GM21825 (cell line): ENCODE measurements at regions not wholly inside any gene's neighbourhood (a gene's known extent, or its start where the extent isn't known, plus 50 kb on each side); places are given as distances from the start of the nearest gene placed in this dataset.

Experiments used
- ATAC-seq: cut with Tn5 transposase; IDR thresholded peaks from one replicate; pipeline ENCODE4 v1.9.1; 2021; ENCODE audit warnings: mild to moderate bottlenecking, moderate library complexity; ENCODE audit not compliant: unreplicated experiment

DNA sequence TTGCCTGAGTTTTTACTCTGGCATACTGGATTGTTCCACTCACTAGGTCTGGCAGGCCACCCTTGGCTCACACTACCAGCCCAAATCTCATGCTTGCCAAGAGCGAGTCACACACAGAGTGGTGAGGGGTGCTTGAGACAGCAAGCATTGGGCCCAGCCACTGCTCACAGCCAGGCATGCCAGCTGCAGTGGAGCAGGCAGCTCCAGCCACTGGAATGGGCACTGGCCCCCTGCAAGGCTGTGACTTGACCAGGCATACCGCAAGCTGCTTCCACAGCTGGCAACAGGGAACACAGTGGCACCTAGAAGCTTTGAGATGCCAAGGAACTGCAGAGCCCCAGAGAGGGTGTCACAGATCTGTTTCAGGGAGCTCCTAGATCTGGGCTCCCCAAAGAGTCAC lies 488.5 kb downstream of the LRFN5 start:
- ATAC-seq: no peak

DNA sequence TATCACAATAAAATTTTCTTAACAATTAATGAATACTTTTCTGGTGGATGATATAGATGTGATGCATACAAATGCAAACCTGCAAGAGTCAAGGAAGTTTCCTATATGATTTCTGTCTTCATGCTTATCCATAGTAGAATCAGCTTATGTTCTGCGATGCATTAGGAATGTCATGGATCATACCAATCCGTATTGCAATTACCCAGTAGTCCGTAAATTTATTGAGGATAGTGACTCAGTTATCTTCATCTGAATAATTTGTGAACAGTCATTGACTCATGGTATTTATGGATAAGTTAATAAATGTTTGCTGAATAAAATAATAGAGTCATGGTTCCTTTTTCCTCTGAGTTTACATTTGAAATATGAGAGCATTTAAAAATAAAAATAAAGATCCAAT lies 483.4 kb downstream of the LRFN5 start:
- no peak for ATAC-seq

DNA sequence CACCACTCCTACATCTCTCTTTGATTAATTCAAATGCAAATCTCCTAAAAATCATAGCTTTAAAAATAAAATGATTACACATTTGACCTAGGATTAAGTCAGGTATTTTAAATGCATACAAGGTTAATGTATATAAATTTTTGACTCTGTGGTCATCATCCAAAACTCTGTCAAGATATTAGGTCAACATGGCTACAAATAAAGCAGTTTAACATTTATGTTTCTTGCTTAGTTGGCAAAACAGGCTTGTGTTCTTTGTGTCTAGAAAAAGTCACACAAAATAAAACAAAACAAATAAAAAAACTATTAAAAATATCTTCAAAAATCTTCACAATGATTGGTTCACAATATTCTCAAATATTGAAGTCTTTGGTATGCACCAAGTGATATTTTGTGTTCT lies 473.2 kb downstream of the LRFN5 start:
- ATAC-seq: no peak

DNA sequence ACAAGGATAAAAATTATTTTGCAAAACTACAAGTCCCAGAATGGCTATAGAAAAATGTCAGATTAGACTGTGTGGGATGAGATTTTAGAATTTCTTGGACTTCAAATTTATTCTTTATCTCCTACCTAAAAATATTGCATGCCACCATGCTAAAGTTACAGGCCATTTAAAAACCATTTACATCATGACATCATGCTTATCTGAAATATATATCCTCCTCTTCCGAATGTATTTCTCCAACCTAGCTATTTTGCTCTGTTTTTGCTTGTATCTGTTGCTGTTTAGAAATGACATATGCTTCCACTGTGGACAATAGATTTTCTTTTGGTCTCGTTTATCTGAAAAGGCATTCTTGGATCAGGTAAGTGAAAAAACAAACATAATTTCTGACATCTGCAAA lies 471.7 kb downstream of the LRFN5 start:
- ATAC-seq: no peak

DNA sequence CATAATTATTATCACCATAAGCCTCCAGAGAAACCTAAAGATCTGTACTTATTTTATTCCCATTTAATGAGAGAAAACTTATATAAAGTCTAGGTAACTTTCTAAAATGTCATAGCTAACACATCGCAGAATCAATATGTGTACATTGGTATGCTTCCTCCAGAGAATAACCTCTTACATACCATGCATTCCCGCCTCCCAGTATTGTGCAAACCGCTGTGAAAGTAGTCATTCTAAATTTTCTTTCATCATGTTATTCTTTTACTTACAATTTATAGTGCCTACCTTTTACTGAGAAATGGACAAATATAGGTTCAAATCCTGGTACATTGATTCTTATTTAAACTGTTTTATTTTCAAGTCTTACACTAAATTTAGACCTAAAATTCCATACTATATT lies 463.4 kb downstream of the LRFN5 start:
- ATAC-seq: no peak

DNA sequence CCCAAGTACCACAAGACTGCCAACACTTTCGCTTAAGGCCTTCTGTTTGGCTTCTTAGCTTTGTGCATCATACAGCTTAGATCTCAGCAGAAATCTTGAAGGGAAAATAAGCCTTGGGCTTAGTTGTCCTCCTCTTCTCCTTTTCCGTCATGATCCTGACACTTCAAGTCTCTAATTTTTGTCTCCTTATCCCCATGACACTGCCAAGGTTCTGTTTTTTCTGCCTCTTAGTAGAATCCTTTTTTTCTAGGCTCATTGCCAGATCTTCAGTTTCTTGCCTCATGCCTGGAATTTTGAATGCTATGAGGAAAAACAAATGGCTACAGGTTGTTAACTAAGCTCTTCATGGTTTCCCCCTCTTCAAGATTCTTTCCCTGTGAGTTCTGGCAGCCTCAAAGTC lies 450.4 kb downstream of the LRFN5 start:
- no peak for ATAC-seq

DNA sequence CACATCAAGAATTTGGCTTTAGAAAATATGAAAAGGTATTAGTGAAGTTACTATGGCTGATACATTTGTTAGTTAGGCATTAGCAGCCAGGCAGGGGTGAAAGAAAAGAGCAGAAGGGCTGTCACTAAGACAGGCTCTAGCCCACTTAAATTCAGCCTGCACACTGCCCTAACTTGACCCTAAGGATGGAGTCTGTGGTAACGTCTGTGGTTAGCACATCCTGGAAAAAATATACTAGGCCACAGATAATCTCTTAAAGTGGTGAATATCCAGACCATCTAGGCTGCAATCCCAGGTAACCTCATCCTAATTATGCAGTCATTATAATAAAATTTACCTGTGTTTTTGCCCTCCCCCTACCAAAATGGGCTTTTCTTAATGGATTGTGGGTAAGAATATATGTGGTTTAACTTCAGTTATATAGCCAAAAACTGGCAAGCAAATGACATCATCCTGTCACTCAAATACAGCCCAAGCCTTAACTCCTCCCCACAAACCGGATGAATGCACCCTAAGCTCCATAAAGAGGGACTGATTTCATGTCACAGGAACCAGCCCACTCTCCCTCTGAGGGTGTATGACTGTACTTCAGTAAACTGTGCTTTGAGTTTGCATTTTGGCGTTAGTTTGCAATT lies 440.9 kb downstream of the LRFN5 start:
- ATAC-seq: no peak

DNA sequence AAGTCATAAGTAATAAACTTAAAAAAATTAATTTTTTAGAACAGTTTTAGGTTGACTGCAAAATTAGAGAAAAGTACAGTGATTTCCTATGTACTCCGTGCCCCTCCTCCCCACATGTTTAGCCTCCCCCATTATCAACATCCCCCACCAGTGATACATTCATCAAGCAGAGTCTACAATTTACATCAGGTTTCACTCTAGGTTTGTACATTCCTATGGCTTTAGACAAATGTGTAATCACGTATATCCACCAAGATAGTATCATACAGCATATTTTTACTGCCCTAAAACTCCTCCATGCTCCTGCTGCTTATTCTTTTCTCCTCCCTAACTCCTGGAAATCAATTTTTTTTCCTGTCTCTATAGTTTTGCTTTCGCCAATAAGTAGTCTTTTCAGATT lies 438.7 kb downstream of the LRFN5 start:
- ATAC-seq: no peak

DNA sequence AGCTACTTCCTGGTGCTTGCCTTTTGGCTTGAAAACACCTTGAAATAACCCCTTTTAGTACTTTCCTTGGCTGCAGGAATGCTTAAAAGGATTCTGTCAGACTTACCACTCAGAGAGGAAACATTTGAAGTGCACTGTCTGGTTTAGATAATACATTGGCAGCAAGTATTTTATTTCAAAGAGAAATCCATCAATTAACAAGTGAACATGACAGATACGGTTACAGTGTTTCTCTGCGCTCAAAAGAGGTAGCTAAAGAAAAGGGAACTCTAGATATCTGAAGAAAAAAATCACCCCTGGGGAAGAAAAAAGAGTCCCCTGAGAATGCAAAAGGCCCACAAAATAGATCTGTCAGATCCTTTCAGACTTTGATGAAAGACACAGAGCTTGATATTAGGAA lies 421.9 kb downstream of the LRFN5 start:
- no peak for ATAC-seq

DNA sequence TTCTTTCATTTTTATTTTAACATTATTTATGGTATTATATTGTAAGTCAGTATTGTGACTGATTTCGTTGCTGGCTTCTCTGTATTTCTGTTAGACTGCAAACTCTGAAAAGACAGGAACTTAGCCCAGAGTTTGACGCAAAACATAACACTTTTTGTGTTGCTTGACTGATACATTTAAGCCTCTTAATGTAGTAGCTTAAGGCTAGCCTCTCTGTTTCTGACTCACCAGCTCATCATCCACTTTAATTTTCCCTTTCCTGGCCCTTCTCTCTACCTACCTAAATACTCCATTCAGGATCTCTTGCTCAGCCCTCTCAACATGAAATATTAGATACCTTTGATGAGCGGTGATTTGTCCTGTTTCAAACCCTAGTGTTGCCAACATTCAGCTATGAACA lies 420.6 kb downstream of the LRFN5 start:
- no peak for ATAC-seq

DNA sequence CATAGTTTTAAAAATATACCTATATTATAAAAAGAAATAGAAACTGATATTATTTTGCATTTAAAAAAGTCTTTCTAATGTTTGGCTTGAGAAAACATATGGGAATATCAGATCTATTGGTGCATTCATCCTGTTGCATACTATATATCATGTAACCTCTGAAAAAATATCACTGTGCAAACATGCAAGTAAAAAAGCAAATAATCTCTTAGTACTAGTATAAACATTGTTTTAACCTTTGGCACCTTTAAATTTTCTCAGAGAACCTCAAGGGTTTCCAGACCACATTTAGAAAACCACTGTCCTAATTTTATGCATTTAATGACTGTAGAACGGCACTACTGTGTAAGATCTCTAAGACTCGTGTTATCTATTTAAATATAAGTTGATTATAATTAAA lies 416.8 kb downstream of the LRFN5 start:
- ATAC-seq: no peak

DNA sequence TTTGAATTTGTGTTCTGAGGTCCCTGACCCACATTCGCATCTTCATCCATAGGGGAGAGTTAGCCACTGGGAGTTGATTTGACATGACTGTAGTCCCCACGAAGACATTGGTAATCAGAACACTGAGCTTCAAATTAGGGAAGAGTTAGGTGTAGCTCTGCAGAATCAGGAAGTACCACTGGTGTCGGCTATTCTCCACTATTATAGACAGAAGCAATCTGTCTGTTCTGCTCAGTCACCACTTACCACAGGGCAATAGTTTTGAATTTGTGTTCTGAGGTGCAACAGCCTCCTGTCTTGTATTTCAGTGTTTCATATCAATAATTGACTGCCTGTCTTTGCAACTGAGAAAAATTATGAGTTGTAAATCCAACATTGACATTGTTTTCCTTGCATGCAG lies 407.6 kb downstream of the LRFN5 start:
- no peak for ATAC-seq

DNA sequence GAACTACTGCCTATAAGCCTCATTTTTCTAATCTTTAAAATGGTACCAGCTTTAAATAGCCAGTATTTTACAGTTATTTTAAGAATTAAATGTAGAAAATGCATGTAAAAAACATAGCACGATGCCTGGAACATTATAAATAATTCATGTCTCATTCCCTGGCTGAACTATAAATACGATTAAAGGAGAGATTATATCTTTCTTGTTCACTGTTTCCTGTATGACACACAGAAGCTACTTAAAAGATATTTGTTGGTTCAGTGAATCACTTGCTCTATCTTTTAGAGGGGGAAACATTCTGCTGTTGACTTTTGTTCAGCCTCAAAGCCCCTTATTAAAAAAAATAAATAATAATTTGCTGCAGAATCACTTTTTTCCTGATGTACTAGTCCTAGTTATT lies 406.9 kb downstream of the LRFN5 start:
- ATAC-seq: no peak

DNA sequence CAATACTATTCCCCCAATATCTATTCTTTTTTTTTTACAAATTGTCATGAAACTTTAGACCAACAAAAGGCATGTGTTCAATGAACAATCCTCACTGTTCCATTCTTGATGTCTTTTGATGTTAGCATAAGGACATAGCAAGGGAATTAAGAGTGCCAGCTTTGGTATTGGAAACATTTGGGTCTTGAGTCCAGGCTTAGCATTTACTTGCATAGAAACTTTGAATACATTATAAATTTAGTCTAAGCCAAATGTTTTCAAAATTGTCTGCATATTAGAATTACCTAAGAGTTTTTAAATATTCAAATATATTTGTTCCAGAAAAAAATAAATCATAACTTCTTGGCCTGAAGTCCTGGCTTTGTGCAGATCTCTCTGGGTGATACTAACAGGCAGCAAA lies 406.5 kb downstream of the LRFN5 start:
- no peak for ATAC-seq

DNA sequence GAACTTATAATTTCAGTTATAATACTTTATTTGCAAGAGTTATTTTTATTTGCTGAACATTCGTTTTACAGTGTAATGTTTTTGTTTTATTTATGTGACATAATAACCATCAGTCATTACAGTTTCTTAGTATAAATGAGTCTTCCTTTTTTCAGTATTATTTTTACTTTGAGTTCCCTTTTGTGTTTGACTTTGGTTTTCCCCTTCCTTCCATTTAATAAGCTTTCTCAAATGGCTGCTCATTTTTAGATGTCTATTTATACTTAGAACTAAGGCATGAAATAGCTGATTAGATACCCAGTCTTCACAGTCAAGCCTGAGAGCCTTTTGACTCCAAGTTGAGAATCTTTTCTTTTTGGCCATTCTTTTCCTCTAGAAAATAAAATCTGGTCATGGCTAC lies 404.5 kb downstream of the LRFN5 start:
- no peak for ATAC-seq

DNA sequence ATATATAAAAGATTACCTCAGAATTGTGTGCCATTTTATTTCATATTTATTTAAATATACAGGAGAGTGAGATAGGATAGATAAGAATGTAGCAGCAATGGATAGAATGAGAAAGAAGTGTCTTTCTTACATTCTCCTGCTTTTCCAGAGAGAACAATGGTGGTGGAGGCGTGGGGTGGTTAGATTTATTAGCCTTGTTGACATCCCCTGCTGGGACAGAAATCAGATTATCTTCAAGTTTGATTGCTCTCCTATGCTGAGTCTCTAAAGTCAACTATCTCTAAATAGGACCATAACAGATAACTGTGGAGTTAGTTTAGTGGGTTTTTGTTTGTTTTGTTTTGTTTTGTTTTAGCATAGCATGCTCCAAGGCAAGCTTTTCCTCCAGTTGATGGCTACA lies 397.6 kb downstream of the LRFN5 start:
- ATAC-seq: no peak

DNA sequence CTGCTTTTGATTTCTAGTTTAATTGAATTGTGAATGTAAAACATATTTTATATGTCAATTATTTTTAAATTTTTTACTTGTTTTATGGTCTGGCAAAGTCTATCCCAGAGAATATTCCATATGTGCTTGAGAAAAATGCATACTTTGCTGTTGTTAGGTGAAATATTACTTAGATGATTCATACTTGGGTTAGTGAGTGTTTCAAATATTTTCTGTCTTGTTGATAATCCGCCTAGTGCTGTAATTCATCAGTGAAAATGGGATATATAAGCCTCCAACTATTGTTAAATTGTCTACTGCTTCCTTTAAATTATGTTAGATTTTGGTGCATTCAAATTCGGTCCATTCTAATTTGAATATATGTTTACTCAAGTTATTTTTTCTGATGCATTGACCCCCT lies 395.5 kb downstream of the LRFN5 start:
- ATAC-seq: no peak

DNA sequence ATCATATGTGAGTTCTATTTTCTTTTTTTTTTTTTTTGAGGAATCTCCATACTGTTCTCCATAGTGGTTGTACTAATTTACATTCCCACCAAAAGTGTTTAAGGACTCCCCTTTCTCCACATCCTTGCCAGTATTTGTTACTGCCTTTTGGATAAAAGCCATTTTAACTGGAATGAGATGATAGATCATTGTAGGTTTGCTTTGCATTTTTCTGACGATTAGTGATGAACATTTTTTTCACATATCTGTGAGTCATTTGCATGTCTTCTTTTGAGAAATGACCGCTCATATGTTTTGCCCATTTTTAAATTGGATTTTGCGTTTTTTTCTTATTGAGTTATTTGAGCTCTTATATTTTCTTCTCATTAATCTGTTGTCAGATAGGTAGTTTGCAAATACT lies 394.8 kb downstream of the LRFN5 start:
- ATAC-seq: no peak

DNA sequence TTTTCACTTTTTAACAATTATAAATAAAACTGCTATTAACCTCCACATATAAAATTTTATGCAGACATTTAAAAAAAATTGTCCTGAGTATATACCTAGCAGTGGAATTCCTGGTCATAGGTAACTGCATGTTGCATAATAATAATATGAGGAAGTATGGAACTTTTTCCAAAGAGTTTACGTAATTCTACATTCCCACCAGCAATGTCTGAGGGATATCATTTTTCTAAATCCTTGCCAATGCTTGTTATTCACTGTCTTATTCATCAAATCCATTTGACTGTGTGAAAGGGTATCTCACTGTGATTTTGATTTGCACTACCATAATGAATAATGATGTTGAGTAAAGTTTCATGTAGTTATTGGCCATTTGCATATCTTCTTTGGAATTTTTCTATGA lies 393.8 kb downstream of the LRFN5 start:
- ATAC-seq: no peak

DNA sequence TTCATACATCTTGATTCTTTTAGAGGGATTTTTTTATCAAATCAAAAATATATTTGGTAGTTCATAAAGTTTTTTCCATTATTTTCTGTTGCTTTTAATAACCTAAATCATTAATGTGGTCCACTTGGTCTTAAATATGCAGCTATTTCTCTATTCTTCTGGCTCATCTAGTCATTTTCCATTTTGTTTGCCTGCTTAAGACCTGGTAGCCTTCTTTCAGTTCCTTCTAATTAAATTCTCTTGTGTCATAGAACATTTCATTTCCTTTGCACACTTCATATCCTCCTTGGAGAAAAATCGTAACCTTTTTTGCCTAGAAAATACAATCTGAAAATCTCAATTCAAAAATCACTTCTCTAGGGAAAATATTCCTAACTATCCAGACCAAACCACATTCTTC lies 387.0 kb downstream of the LRFN5 start:
- ATAC-seq: no peak

DNA sequence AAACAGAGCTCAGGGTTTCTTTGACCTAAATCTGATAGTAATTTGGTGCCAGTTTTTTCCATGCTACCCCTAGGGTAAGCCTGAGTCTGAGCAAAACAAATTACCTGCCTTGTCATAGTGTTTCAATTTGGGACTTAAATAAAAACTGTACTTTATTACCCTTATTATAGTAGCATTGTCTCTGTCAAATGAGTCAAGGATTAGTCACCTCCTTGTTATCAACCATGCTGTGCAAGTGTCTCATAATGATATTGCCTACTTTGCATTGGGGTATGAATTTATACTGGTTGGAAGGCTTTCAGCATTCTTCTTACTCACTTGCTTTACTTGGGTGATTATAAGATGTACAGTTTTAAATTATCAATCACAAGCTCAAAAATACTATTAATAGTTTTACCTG lies 380.0 kb downstream of the LRFN5 start:
- ATAC-seq: no peak

DNA sequence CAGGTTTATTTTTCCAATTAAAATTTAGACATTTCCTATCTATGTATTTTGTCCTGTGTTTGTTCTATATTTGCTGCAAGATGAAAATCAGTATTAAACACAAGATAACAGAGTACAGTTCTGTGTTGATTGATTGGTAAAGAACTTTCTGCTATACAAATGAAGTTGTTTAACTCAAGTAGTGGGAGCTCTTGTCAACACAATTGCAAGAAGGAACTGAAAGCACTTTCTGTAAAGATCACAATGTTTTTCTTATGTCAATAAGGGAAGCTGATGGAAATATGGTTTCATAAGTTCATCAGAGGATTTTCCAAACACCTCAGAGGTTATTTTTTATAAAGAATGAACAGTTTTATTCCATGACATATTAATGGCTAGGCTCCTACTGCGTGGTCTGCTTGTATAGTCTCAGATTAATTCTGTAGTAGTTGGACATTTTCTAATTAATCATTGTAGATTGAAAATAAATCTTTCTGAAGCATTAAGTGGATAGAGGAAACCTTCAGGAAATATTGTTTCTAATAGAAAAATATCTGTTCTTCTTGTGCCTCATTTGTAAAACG lies 379.5 kb downstream of the LRFN5 start:
- ATAC-seq: no peak

DNA sequence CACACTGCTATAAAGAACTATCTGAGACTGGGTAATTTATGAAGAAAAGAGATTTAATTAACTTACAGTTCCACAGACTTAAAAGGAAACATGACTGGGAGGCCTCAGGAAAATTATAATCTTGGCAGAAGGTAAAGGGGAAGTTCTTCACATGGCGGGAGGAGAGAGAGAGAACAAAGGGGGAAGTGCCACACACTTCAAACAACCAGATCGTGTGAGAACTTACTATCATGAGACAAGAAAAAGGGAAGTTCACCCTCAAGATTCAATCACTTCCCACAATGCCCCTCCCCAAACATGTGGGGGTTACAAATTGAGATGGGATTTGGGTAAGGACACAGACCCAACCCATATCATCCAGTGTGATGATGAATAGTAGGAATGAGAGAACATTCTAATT lies 366.5 kb downstream of the LRFN5 start:
- ATAC-seq: no peak
